H9 (cell line): ENCODE measurements at regions not wholly inside any gene's neighbourhood (a gene's known extent, or its start where the extent isn't known, plus 50 kb on each side); places are given as distances from the start of the nearest gene placed in this dataset.

Experiments used
- DNase-seq: peaks from one replicate; pipeline ENCODE4 v3.0.0-alpha.2; 2017
- H2AFZ ChIP-seq: one replicate; pipeline ENCODE4 v1.6.1; 2013; ENCODE audit warnings: mild to moderate bottlenecking, low read length, control low read depth, moderate library complexity
- H2AK5ac ChIP-seq: 2 replicates; pipeline ENCODE4 v1.6.1; 2013; ENCODE audit warnings: low read length, control low read depth, mixed read lengths; ENCODE audit not compliant: insufficient read length
- H2BK120ac ChIP-seq: one replicate; pipeline ENCODE4 v1.6.1; 2013; ENCODE audit warnings: low read depth, mild to moderate bottlenecking, low read length, control low read depth, inconsistent platforms; ENCODE audit not compliant: poor library complexity, severe bottlenecking
- H2BK12ac ChIP-seq: 2 replicates; pipeline ENCODE4 v1.6.1; 2013; ENCODE audit warnings: low read length, control low read depth, mixed read lengths, low read depth; ENCODE audit not compliant: insufficient read length
- H2BK15ac ChIP-seq: 2 replicates; pipeline ENCODE4 v1.6.1; 2013; ENCODE audit warnings: low read depth, low read length, control low read depth
- H2BK20ac ChIP-seq: one replicate; pipeline ENCODE4 v1.6.1; 2013; ENCODE audit warnings: low read depth, mild to moderate bottlenecking, low read length, control low read depth, inconsistent platforms; ENCODE audit not compliant: poor library complexity, severe bottlenecking
- H2BK5ac ChIP-seq: 2 replicates; pipeline ENCODE4 v1.6.1; 2013; ENCODE audit warnings: low read length, control low read depth, mixed read lengths; ENCODE audit not compliant: insufficient read length
- H3K14ac ChIP-seq: 2 replicates; pipeline ENCODE4 v1.6.1; 2013; ENCODE audit warnings: low read length, control low read depth; ENCODE audit not compliant: insufficient read depth
- H3K18ac ChIP-seq: 2 replicates; pipeline ENCODE4 v1.6.1; 2013; ENCODE audit warnings: low read depth, mild to moderate bottlenecking, mixed read lengths, low read length, control low read depth; ENCODE audit not compliant: insufficient read length
- H3K23ac ChIP-seq: 2 replicates; pipeline ENCODE4 v1.6.1; 2013; ENCODE audit warnings: low read length, control low read depth, mixed read lengths, low read depth; ENCODE audit not compliant: insufficient read length
- H3K23me2 ChIP-seq: 2 replicates; pipeline ENCODE4 v1.6.1; 2013; ENCODE audit warnings: low read depth, mild to moderate bottlenecking, mixed read lengths, low read length, control low read depth; ENCODE audit not compliant: insufficient read length, poor library complexity, severe bottlenecking
- H3K27ac ChIP-seq: 2 replicates; pipeline ENCODE4 v1.5.1; 2013; ENCODE audit warnings: low read length, control low read depth, mixed read lengths, low read depth; ENCODE audit not compliant: insufficient read length
- H3K27me3 ChIP-seq: 2 replicates; pipeline ENCODE4 v1.6.1; 2013; ENCODE audit warnings: low read length, control low read depth, inconsistent platforms; ENCODE audit not compliant: insufficient read depth
- H3K4ac ChIP-seq: 2 replicates; pipeline ENCODE4 v1.6.1; 2013; ENCODE audit warnings: low read depth, mild to moderate bottlenecking, control low read depth, inconsistent platforms, low read length, moderate library complexity
- H3K4me1 ChIP-seq: 2 replicates; pipeline ENCODE4 v1.6.1; 2013; ENCODE audit warnings: low read length, control low read depth, inconsistent platforms; ENCODE audit not compliant: insufficient read depth
- H3K4me2 ChIP-seq: 2 replicates; pipeline ENCODE4 v1.6.1; 2013; ENCODE audit warnings: low read length, control low read depth, mixed read lengths; ENCODE audit not compliant: insufficient read length, insufficient read depth
- H3K56ac ChIP-seq: 2 replicates; pipeline ENCODE4 v1.6.1; 2013; ENCODE audit warnings: low read depth, mild to moderate bottlenecking, mixed read lengths, low read length, control low read depth; ENCODE audit not compliant: insufficient read length
- H3K79me1 ChIP-seq: 2 replicates; pipeline ENCODE4 v1.6.1; 2013; ENCODE audit warnings: low read depth, mild to moderate bottlenecking, moderate library complexity, low read length, control low read depth, inconsistent platforms; ENCODE audit not compliant: insufficient read depth, poor library complexity, severe bottlenecking
- H3K79me2 ChIP-seq: 2 replicates; pipeline ENCODE4 v1.6.1; 2013; ENCODE audit warnings: low read length, control low read depth, inconsistent platforms; ENCODE audit not compliant: insufficient read depth
- H3K9ac ChIP-seq: 2 replicates; pipeline ENCODE4 v1.6.1; 2013; ENCODE audit warnings: low read length, control low read depth, mixed read lengths; ENCODE audit not compliant: insufficient read length; ENCODE audit errors: extremely low read depth
- H3K9me3 ChIP-seq: one replicate; pipeline ENCODE4 v1.6.1; 2013; ENCODE audit warnings: low read depth, low read length, inconsistent platforms; ENCODE audit not compliant: control insufficient read depth
- H3T11ph ChIP-seq: one replicate; pipeline ENCODE4 v1.6.1; 2013; ENCODE audit warnings: mild to moderate bottlenecking, low read length, control low read depth, inconsistent platforms
- H4K20me1 ChIP-seq: one replicate; pipeline ENCODE4 v1.6.1; 2013; ENCODE audit not compliant: control insufficient read depth, insufficient read length, insufficient read depth
- H4K5ac ChIP-seq: 2 replicates; pipeline ENCODE4 v1.6.1; 2013; ENCODE audit warnings: low read depth, mild to moderate bottlenecking, mixed read lengths, low read length, control low read depth; ENCODE audit not compliant: insufficient read length
- H4K8ac ChIP-seq: replicated peaks from 2 replicates; pipeline ENCODE4 v1.6.1; 2013; ENCODE audit warnings: low read length, control low read depth, mixed read lengths, low read depth; ENCODE audit not compliant: insufficient read length
- H4K91ac ChIP-seq: 2 replicates; pipeline ENCODE4 v1.6.1; 2013; ENCODE audit warnings: low read depth, mild to moderate bottlenecking, moderate library complexity, mixed read lengths, low read length, control low read depth; ENCODE audit not compliant: insufficient read length
- H3K27ac Mint-ChIP-seq, 3 experiments: 2 replicates in 2 of 3; 3 replicates in 1 of 3; pipeline ENCODE4 v1.8.0; 2020 to 2021; ENCODE audit warnings: mixed read lengths in 3 of 3, mild to moderate bottlenecking in 1 of 3, moderate library complexity in 1 of 3
- H3K27me3 Mint-ChIP-seq: 2 replicates; pipeline ENCODE4 v1.8.0; 2021; ENCODE audit warnings: low read depth, mild to moderate bottlenecking, moderate library complexity, mixed read lengths
- H3K36me3 Mint-ChIP-seq, 3 experiments: 2 replicates in 2 of 3; 3 replicates in 1 of 3; pipeline ENCODE4 v1.8.0; 2020 to 2021; ENCODE audit warnings: low read depth in 3 of 3, mixed read lengths in 3 of 3; ENCODE audit not compliant: insufficient read depth in 1 of 3
- H3K4me1 Mint-ChIP-seq, 2 experiments: 2 replicates each; pipeline ENCODE4 v1.8.0; 2020; ENCODE audit warnings: mixed read lengths in 2 of 2
- H3K4me3 Mint-ChIP-seq, 2 experiments: 2 replicates in 1 of 2; 3 replicates in 1 of 2; pipeline ENCODE4 v1.8.0; 2020 to 2021; ENCODE audit warnings: mild to moderate bottlenecking in 2 of 2, mixed read lengths in 2 of 2, moderate library complexity in 1 of 2
- H3K9me3 Mint-ChIP-seq, 2 experiments: 2 replicates in 1 of 2; 3 replicates in 1 of 2; pipeline ENCODE4 v1.8.0; 2020; ENCODE audit warnings: mild to moderate bottlenecking in 2 of 2, mixed read lengths in 2 of 2, moderate library complexity in 1 of 2
- TF ChIP-seq, protein P1 (sequence below): fragments of 200-600 bp; sonication (generic); conservative IDR thresholded peaks from 3 replicates; pipeline ENCODE4 v1.8.0; 2021; ENCODE audit warnings: antibody characterized with exemption, mild to moderate bottlenecking

DNA sequence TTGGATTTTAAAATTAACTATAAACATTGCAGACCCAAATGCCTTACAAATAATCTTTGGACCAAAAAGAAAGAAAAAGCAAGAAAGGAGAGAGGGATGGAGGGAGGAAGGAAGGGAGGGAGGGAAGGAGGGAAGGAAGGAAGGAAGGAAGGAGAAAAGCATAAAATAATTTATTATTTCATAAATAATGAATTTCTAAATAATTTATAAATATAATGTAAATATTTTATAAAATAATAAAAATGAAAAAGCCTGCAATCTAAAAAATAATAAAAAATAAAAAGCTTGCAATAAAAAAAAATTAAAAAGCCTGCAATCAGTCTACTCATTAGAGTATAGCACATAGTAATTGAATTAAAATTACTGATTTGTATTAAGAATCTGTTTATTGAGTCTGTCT lies 614.3 kb downstream of the ISL1 start:
- Histone ChIP-seq H4K91ac (no peak overlapping the region), H3K56ac (no peak overlapping the region), H3K4me2 (no peak overlapping the region), H3K23ac (no peak overlapping the region), H4K5ac (no peak overlapping the region), H3K4me1 (no peaks in the 10 kb centered on the region), H4K8ac (no peak overlapping the region), H2BK20ac (no peak overlapping the region), H3K23me2 (no peaks in the 10 kb centered on the region), H3K27ac (no peak overlapping the region), H2AFZ (no peak overlapping the region), H3K79me2 (no peaks in the 10 kb centered on the region), H3K9me3 (no peaks in the 10 kb centered on the region), H3T11ph (no peak overlapping the region), H2AK5ac (no peak overlapping the region), H2BK15ac (no peak overlapping the region), H3K4ac (no peak overlapping the region), H4K20me1 (no peaks in the 10 kb centered on the region), H2BK12ac (no peak overlapping the region), H3K14ac (no peak overlapping the region), H2BK5ac (no peak overlapping the region), H2BK120ac (no peak overlapping the region), H3K18ac (no peak overlapping the region), H3K9ac (no peak overlapping the region), H3K27me3 (no peaks in the 10 kb centered on the region), H3K79me1 (no peaks in the 10 kb centered on the region)
- peaks cover 3 to 4% of the 10 kb centered on the region in 2 experiments; a peak in 1 of 5 replicates for H3K9me3 Mint-ChIP-seq
- H3K4me1 Mint-ChIP-seq: peaks cover 3% of the 10 kb centered on the region in 2 experiments
- no peak for DNase-seq
- H3K36me3 Mint-ChIP-seq: peaks cover 0 to 4% (median 0%) of the 10 kb centered on the region in 3 experiments; a peak in 2 of 7 replicates
- no peaks in the 10 kb centered on the region; the same call in 1 of the 2 replicates for H3K27me3 Mint-ChIP-seq
- no peak overlapping the region for H3K4me3 Mint-ChIP-seq
- TF ChIP-seq, protein P1, sequence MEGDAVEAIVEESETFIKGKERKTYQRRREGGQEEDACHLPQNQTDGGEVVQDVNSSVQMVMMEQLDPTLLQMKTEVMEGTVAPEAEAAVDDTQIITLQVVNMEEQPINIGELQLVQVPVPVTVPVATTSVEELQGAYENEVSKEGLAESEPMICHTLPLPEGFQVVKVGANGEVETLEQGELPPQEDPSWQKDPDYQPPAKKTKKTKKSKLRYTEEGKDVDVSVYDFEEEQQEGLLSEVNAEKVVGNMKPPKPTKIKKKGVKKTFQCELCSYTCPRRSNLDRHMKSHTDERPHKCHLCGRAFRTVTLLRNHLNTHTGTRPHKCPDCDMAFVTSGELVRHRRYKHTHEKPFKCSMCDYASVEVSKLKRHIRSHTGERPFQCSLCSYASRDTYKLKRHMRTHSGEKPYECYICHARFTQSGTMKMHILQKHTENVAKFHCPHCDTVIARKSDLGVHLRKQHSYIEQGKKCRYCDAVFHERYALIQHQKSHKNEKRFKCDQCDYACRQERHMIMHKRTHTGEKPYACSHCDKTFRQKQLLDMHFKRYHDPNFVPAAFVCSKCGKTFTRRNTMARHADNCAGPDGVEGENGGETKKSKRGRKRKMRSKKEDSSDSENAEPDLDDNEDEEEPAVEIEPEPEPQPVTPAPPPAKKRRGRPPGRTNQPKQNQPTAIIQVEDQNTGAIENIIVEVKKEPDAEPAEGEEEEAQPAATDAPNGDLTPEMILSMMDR: no peak
- no peak overlapping the region for H3K27ac Mint-ChIP-seq
